ENCODE measurements at regions not wholly inside any gene's neighbourhood (a gene's known extent, or its start where the extent isn't known, plus 50 kb on each side); places are given as distances from the start of the nearest gene placed in this dataset.

- POLR2A ChIA-PET: no interaction called here
- no TSS peak for BruUV-seq (replicated peaks)
Observed at GRCh38 chr4:133960975-133961374, 240.6 kb downstream of the PABPC4L start.

More at GRCh38 chr4:133960975-133961374, 240.6 kb downstream of the PABPC4L start:
- no peak overlapping the region for H3K9ac ChIP-seq (replicated peaks; ENCODE audit: extremely low read depth, insufficient read depth, low read length)
- no peaks in the 10 kb centered on the region for H4K20me1 ChIP-seq (replicated peaks; ENCODE audit: control insufficient read depth, extremely low read depth, insufficient read depth, low read length)
- TF ChIP-seq POLR2AphosphoS5 (IDR thresholded peaks at IDR 0.05; ENCODE audit: insufficient read depth, low read depth, low read length): no peak
- TF ChIP-seq FOS (IDR thresholded peaks at IDR 0.05; ENCODE audit: borderline replicate concordance, insufficient read depth, low read length): no peak
- no peak for TF ChIP-seq EZH2 (IDR thresholded peaks at IDR 0.05; ENCODE audit: borderline replicate concordance, low read depth, low read length, severe bottlenecking)
- no peak for TF ChIP-seq JUN (IDR thresholded peaks at IDR 0.05; ENCODE audit: borderline replicate concordance, insufficient read depth, insufficient read length, low read depth)
- TF ChIP-seq POLR2A (IDR thresholded peaks at IDR 0.05; ENCODE audit: low read depth, low read length): no peak
- no peak for TF ChIP-seq MAX (IDR thresholded peaks at IDR 0.05; ENCODE audit: insufficient read depth, insufficient read length)
- no peak for TF ChIP-seq MYC (IDR thresholded peaks at IDR 0.05; ENCODE audit: low read depth, low read length)
- TF ChIP-seq CTCF (IDR thresholded peaks at IDR 0.05; ENCODE audit: extremely low read depth in 1 of 2, insufficient read depth in 1 of 2, low read depth in 1 of 2, low read length in 2 of 2): no peak
- no peak for TF ChIP-seq GATA2 (IDR thresholded peaks at IDR 0.05; ENCODE audit: insufficient read depth, insufficient read length, low read depth, low read length)
- no peaks in the 10 kb centered on the region for H3K9me3 ChIP-seq (replicated peaks; ENCODE audit: control insufficient read depth, insufficient read depth, low read length)
- H3K4me3 ChIP-seq (replicated peaks in 1 of 3; ENCODE audit: insufficient read depth in 1 of 3, low read depth in 1 of 3, low read length in 3 of 3): no peak overlapping the region
- H3K79me2 ChIP-seq (ENCODE audit: control insufficient read depth, insufficient read depth, low read length): no peaks in the 10 kb centered on the region
- intact Hi-C loops (cut with micrococcal nuclease) (no loop called here), dilution Hi-C loops (cut with MboI; ENCODE audit: extremely low pct_ligation_motif_present, low sequenced_read_pairs) (no loop called here)
- H3K36me3 ChIP-seq (ENCODE audit: control insufficient read depth in 2 of 2, extremely low read depth in 1 of 2, insufficient read depth in 2 of 2, low read length in 2 of 2): no peaks in the 10 kb centered on the region
- no peak for FAIRE-seq
- no peak for DNase-seq (ENCODE audit: low read depth, low spot score)
- no peak overlapping the region for H2AFZ ChIP-seq (ENCODE audit: low read depth, low read length)
- CTCF ChIA-PET: no interaction called here
- no peaks in the 10 kb centered on the region for H3K4me1 ChIP-seq (ENCODE audit: control insufficient read depth, extremely low read depth, insufficient read depth, low read length)
- no peak overlapping the region for H3K27ac ChIP-seq (ENCODE audit: insufficient read depth, low read depth, low read length)
- H3K4me2 ChIP-seq (ENCODE audit: insufficient read depth, low read length): no peak overlapping the region
- no peaks in the 10 kb centered on the region for H3K9me1 ChIP-seq (replicated peaks; ENCODE audit: control insufficient read depth, extremely low read depth, insufficient read depth, low read length)
- H3K27me3 ChIP-seq (ENCODE audit: control insufficient read depth in 2 of 2, insufficient read depth in 2 of 2, low read length in 2 of 2): no peaks in the 10 kb centered on the region
